GM11168 (cell line): ENCODE measurements at regions not wholly inside any gene's neighbourhood (a gene's known extent, or its start where the extent isn't known, plus 50 kb on each side); places are given as distances from the start of the nearest gene placed in this dataset.

ENCODE experiments used
- in situ Hi-C: fragments of 300-500 bp; cut with MboI; formaldehyde crosslinking; loops from one replicate; pipeline ENCODE4 v1.12.0; 2022; ENCODE audit warnings: low sequenced_read_pairs; ENCODE audit not compliant: unreplicated experiment

DNA sequence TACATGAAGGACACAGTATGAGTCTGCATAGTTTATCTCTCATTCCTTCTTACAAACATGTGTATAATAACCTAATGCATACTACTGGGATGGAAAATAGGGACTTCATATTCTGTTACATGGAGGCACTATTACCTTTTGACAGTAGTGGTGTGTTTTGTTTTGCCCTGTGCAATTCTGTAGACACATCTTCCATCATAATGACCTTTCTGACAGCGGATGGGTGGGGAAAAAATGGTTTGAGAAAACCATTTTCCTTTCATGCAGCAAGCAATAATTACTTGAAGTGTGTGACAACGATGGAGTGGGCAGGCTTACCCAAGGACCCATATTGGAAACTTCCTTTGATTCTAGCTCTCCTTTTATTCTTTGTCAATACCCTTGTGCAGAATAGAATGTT is 153.6 kb upstream of the ONECUT1 start:
- in situ Hi-C loops: no loop called here

DNA sequence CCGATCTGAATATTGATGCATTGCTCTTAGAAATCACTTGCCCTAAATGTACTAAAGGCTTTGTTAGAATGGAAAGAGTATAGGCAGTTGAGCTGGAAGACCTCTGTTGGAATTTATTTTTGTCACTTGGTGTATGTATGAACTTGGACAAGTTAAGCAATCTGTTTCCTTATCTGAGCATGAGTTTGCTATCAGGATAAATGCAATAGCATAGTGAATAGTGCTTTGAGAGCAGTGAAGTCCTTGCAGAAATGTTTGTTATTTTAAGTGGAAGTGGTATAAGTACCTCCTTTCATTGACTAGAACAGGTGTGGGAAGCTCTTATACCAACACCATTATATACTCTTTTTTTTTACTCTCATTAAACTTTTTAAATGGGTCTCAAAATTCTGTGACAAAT is 146.4 kb upstream of the ONECUT1 start:
- in situ Hi-C loops: no loop called here

DNA sequence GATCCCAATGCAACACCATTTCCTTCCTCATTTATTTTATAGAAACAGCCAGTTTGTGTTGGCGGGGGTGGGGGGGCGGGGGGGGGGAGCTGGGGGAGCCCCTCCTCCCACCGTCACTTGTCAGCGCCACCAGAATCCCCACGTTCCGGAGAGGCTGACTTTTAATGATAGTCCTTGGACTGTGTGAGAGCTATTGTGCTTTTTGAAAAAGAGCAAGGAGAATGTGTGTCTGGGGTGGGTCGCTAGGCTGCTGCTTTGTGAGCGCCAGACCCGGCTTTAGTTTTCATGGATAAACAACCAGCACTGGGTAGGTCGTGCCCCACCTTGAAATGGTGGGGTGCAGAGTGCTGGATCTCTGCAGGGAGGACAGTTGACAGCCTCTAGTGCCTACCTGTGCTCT is 135.0 kb upstream of the ONECUT1 start:
- in situ Hi-C loops: no loop called here

DNA sequence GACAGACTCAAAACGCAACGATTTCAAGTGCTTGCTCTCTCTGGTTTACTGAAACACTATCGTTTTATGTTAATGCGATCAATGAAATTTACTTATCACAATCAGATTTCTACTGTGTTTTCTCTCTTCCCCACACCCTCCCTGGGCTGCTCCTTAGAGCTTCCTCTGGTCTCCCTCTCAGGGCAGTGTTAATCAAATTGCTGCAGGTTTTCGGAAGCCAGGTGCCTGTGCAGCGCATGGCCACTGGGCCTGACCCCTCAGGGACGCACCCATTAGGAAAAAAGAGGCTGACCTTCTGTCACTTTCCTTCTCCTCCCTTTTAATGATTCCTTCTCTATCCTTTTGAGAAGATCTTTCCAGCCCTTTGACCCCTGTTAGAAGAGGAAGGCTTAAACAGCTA is 134.5 kb upstream of the ONECUT1 start:
- in situ Hi-C loops: no loop called here

DNA sequence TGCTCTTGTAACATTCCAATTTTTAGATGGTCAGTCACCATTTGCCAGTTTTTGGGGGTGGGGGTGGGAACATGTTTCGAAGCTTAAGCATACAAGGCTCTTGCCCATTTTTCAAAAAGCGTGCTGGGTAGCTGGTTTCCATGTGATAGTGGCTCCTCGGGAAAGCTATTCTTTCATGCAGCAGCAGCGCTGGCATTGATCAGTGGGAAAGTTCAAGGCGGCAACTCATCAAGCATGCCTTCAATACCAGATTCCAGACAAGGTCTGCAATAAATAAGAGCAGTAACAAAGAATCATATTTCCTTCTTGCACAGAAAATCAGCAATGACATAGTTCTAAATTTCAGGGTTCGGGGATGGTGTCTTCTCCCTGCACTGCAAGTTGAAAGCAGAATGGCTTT is 133.5 kb upstream of the ONECUT1 start:
- in situ Hi-C loops: no loop called here

DNA sequence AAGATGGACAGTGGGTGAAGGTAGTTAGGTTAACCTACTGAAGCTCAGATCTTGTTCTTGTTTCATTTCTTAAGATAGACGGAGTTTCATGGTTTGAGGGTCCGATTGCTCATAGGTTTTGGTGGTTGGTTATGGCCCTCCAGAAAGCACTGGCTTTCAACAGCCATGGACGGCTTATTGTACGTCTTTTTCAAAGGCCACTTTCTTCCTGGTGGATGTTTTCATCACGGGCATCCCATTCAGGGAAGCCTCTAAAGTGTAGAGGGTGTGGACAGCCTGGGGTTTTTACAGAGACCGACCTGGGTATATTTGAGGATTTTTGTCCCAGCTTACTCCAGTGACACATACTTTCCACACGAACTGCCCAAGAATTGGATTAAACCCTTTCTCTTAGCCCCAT is 132.7 kb upstream of the ONECUT1 start:
- in situ Hi-C loops: no loop called here

DNA sequence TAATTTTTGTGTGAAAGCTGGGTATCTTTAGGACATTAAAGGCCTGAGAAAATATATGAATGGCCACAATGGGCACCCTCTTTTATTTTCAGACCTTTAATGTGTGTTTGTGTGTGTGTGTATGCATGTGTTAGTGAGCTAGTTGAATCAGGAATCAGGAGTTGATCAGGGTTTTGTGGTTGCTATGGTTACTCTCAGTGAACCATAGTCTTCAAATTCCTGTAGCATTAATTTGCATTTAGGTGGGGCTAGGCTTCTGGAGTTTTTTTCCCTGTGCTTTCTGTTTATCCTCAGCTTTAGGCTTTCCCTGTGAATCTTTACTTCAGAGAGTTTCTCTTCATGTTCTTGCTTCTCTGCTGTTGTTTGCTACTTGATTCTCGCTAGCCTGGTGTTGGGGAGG is 122.0 kb upstream of the ONECUT1 start:
- in situ Hi-C loops: no loop called here

DNA sequence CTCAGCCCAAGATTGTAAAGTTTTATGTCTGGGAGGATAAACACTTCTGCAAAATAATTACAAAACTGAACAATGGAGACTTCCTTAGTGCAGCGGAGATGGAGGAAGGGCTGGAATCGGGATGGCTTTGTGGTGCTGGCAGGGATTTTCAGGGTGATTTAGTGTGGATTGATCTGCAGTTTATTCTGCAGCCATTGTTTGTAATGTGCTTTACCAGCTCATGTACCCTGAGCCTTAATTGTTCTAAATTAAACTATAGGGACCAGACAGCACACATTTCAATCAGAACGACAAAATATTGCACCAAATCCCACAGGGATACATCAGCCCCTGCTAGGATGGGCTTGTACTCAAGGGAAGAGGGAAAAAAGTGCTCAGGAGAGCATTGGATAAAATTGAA is 103.2 kb upstream of the ONECUT1 start:
- in situ Hi-C loops: no loop called here

DNA sequence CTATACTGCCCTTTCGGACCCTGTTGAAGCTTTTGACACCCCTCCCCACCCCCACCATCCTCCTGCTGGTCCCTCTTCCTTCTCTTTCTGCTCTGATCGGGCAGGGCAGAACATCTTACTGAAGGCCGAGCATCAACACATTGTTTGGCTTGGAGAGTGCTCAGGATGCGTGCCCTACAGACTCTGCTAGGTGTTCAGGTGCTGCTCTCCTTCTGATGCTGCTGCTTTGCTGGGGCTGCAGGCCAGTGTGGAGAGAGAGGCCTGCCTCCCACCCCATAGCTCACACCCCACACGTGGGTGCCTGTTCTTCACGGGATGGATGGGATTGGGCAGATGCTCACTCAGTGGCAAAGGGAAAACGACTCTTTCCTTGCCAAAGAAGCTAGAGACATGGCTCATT is 89.8 kb upstream of the ONECUT1 start:
- in situ Hi-C loops: no loop called here

DNA sequence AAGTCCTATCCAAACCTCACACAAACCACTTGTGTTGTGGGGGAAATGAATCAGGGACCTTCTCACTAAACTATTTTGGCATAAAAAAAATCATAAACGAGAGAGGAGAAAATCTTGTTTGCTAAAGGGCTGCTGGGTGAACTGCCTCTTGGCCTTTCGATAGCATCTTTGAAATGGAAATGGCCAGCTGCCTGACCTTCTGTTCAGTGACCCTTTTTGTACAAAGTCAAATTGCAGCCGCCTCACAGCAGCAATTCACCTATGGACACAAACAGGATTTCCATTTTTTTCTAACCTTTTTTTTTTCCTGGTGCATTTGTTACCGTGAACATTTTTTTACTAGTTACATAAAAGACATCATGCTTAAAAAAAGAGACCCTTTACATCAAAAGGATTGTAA is 89.0 kb upstream of the ONECUT1 start:
- in situ Hi-C loops: no loop called here

DNA sequence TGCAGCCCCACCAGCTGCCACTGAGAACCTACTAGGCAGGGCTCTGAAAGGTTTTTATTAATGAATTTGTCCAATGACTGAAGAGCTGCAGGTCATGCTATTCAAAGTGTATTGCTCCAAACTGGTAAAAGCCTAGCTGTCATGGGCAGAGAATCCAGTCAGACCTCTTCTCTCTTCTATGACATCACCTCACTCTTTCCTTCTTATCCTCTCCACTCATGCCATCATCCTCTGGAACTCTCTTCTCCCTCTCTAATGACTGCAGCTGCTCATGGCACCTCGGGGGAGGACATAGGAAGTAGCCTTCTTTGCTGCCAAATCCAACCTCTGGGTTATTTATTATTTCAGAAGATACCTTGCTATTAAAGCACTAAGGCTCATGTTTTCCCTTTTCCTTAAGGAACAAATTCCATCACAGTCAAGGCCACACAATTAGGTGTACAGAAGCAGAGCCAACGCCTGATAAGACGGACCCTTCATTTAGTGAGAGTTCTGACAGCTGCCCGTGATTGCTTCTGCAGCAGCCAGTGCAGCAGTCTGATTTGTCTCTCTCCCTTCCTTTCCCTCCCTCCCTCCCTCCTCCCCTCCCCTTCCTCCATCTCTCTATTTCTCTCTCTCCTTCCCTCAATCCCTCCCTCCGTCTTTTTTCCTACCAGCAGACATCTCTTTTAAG is 87.0 kb upstream of the ONECUT1 start:
- in situ Hi-C loops: no loop called here

DNA sequence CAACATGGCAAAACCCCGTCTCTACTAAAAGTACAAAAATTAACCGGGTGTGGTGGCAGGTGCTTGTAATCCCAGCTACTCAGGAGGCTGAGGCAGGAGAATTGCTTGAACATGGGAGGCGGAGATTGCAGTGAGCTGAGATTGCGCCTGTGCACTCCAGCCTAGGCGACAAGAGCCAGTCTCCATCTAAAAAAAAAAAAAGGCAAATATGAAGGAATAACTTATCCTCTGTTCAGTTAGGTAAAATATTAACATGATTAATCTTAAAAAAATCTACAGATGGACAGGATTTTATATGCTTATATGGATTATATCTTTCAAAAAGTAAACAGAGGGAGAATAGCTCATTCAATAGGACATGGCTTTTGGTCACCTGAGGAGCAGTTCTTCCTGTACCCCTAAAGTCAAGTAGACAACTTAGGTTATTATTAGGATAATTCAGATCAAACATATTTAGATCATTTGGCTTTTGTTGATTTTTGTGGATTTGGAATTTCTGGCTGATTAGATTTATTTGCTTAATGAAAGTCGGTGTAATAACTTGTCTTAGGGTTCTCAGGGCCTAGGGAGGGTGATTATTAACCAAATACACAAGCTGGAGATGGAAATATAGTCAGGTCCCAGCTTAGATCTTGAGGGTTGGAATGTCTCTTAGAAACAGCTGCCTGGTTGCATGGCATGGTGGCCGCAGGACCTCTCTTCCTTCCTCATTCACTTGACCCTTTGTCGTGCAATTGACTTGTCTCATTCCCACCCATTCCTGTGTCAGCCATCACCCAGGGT is 82.1 kb upstream of the ONECUT1 start:
- in situ Hi-C loops: no loop called here

DNA sequence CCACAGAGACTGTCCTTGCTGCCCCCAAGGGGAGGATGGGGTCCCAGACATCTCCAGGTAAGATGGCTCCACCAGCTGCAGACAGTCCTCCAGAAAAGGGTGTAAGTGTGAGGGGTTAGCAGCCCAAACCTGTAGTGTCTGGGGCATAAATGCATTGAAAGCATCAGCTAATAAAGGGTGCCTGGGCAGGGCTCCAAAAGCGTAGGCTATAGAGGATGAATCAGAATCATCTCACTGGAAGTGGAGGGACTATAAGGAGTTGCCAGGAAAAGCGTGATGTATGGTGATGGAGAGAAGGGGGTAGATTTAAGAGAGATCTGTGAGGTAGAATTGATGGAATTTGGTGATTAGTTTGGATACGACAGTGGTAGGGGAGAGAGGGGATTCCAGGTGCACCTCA is 79.9 kb upstream of the ONECUT1 start:
- in situ Hi-C loops: no loop called here

DNA sequence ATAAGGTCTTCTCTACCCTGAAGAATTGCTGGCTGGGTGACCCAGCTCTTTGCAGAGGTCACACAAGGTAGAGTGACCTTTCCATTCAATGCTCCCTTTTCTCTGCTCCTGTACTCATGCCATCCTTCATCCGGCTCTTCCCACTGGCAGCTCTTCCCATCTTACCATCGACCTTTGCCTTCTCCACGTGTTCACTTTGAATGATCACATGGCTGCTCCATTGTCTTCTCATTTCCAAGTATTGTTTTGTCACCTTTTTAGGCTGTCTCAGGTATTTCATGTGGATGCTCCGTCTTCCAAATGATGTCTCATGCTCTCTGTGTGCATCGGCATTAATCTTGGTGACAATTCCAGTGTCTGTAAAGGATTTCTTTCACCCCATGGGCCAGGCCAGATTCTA is 76.6 kb upstream of the ONECUT1 start:
- in situ Hi-C loops: no loop called here

DNA sequence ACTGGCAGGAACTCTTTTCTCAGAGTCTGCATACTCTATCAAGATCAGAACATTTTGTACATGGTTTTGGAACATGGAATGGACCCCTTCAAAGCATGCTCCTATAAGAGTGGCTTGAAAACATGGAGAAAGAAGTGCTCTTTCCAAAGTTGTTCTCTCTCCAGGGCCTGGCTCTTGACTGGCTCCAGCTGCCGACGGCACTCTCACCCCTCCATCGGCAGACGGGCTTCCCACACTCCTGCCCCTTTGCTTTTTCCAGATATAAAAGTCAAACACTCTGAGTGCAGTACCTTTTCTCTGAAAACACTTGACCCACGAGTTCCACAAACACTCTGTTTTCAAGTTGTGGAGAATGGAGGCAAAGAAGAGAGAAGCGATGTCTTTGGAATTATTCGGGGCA is 72.5 kb upstream of the ONECUT1 start:
- in situ Hi-C loops: no loop called here

DNA sequence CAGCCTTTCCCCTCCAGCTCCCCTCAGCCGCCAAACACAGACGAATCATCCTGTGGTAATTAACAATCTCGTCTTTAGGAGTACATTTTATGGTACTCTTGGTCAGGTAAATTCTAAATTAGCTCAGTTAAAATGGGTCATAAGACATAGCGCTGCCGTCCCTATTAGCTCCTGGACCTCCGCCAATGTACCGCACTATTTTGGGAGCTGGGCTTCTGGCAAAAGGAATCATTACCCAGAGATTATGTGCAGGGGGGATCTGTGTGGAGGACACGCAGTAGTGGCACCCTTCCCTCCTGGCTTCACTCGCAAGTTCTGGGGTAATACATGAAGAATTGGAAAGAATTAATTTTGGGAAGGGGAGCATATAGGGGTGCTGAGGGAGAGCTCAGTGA is 68.6 kb upstream of the ONECUT1 start:
- in situ Hi-C loops: no loop called here

DNA sequence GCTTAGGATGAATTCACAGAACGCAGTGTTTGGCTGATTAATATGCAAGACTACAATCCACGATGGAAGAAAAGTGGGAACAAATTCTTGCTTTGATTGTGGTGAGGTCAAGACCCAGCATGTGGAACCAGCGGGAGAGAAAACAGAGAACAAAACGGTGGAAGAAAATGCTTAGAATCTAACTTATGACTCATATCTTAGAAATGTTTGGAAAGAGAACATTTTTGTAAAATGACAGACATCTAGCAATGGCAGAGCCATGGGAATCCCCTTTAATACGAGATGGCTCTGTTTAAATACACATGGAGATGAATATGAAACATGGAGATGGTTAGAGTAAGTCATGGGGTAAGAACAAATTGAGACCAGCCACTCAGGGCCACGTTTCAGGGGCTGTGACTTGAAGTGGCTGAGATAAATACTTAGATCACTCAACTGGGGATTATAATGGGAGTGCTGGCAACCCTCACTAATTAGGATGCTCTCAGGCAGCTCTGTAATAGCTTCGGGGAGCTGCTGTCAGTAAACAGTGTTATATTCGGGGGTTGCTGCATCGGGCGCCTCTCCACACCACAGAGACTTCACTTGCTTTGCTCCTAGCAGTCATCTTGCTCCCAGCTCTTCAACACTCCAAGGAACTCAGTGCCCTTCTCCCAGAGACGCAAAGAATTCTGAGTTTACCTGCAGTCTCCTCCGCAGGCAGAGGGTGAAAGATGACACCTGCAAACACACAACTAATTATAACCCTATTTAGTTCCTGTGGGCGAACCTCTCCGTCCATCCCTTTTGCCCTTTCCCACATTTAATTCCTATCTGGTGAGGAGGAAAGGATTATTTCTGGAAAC is 68.0 kb upstream of the ONECUT1 start:
- in situ Hi-C loops: no loop called here

DNA sequence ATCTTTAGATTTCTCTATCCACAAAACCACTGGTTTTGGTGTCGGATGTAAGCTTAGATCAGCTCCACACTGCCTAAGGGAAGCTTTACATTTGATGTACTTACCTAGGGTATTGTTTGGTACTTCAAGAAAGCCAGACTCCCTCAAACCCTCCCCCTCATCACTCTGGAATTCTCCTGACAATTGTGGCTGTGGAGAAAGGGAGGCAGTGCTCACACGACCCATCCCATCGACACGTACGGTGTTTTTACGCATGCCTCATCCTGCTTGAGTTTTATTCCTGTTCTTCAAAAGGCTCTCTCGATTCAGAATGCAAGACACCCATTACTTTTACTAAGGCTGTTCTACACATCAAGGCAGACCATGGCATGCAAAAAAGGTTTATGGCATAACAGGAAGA is 67.3 kb upstream of the ONECUT1 start:
- in situ Hi-C loops: no loop called here

DNA sequence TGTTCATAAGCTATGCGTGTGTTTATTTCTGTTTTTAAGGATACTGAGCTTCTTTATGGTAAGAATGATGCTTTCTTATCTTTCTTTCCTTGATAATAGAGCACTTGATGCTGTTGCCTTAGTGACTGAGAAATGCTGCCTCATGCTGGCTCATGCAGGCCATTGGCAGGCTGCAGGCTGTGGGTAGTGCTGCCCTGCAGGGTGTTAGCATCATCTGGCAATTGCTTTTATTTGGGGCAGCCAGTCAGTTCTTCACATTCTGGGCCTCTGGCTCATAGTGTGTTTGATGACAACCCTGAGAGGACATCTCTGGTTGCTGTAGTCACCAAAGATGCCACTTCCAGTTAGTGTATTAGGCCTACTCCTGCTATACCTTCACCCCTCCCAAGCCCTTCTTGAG is 66.2 kb upstream of the ONECUT1 start:
- in situ Hi-C loops: no loop called here

DNA sequence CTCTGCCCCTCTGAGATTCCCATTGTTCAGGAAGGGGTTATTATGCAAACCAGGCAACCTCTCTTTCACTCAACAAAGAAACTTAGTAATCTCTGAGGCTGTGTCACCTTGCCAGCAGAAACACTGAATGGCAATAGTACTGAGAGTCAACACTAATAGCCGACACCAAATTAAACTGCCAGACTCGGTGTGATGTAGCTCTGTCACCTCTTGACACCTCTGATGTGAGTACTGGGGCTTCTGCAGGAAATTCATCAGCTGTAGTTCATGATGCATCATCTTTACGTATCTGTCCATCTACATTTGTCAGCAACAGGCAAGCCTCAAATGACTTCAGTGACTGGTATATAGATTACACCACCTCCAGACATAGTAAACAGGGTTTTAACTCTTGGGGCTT is 65.0 kb upstream of the ONECUT1 start:
- in situ Hi-C loops: no loop called here

DNA sequence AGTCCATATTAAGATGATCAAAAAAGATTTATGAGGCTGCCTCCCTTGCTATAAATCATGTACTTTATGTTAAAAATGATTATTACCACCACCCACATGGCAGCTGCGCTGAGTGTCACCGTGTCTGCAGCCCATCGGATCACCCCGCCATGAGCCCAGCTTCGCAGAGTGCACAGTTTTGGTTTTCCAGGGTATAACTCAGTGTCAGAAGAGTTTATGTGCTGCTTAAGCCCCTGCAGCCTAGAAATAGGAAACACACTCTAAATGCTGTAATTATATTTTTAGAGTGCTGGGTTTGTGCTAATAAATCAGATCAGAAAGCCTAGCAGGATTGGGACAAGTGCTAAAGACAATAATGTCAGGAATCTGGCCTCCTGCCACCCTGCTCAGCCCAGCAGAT is 54.7 kb upstream of the ONECUT1 start:
- in situ Hi-C loops: no loop called here
